SKM-1 (cell line): ENCODE measurements at regions not wholly inside any gene's neighbourhood (a gene's known extent, or its start where the extent isn't known, plus 50 kb on each side); places are given as distances from the start of the nearest gene placed in this dataset.

Source experiments
- DNase-seq: peaks from one replicate; lab custom pipeline; 2025; ENCODE audit not compliant: unreplicated experiment; lab: John Stamatoyannopoulos, UW

DNA sequence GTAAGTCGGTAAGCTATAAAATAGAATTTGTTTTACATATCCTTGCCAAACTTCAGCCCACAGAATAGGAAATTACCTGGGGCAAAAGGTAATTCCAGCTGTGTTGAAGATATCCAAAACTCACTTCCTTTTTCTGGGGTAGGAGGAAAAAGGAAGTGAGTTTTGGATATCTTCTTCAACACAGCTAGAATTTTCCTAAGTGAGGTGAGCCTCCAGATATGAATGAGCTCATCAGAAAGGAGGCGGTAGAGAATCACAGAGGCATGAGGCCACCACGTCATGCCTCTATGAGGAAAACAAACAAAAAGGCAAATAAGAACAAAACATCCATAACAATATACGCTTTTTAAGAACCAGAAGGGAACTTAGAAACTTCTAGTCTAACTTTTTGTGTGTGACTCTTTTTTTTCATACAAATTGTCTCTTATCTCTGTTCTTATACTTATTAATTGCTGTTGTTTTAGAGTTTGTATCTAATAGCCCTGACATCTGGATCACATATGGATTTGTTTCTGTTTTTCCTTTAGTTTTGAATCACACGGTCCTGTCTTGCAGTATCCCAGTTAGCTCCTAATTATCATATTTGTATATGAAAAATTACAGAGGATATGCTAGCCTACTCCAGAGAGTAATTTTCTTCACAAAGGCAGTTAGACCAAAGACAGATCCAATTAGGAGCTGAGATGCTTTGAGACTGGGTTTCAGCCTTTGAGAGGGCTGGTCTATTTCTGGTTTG lies 104.5 kb downstream of the RBM43 start:
- DNase-seq, result peak; percentile 5

DNA sequence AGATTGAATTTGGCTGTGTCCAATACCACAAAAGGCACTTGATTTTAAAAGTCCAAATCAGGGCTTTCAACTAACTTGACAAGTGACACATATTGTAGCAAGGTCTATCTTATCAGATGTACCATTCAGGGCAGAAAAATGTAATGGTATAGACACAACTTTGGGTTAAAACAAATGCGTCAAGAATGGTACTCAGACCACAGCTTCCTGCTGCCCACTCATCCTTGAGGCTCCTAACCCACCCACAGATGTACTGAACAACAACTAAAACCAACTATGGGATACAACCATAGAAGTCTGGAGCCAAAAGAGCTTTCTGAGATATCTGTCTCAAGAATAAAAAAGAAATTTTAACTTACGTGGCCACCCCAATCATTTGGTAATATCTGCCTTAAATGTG lies 105.2 kb downstream of the RBM43 start:
- no peak for DNase-seq

DNA sequence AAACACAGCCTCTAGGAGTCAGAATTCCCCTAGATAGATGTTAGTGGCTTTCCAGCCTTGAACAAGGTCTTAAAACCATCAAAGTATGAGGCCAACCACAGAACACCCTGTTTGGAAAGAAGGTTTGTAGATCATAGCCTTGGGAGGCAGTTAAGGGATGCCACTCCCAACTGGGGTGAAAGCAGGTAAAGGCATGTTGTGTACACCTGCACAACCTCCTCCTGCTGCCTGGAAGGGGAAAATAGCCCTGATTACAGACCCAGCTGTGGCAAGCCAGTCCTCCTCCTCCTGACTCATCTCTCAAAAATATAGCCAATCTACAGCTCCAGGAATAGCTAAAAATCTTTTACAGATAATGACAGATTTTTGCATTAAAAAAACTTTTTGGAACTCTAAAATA lies 108.1 kb downstream of the RBM43 start:
- no peak for DNase-seq

DNA sequence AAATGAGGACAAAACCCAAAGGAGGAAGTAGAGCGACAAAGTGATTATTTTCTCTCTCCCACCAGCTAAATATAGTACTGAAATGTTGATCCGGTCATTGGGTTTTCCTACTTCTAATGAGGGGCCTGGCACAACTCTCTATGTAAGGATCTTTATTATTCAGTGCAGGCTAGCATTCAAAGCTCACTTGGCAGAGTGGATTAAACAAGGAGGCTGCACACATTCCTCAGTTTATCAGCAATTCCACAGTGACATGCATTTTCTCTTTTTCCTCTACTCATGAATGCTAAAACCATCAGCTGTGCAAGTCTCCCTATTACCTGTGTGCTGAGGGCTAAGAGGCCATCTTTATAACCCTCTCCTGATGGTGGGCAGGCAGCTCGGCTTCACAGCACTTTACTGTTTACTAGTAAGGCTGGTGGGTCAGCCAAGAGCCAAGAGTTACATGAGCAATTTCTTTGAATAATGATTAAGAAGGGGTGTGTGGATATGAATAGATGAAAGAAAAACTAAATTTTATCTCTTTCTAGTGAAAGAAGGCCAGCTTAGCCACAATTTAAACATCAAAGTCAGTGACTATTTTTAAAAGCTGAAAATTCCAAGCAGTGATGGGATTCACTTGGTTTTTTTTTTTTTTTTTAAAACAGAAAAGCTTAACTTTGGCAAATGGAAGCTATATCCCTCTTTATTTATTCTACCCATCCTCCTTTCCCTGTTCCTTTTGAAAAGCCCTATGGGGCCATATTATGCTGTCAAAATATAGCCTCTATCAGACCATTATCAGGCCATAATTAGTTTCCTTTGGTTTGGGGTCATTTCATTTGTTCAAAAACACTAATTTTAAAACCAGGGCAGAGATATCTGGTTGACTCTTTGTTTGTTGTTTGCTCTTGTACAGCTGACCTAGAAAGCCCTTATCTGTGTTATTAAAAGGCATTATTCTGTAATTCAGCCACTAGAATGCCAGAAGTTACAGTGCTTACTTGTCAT lies 111.0 kb downstream of the RBM43 start:
- no peak for DNase-seq

DNA sequence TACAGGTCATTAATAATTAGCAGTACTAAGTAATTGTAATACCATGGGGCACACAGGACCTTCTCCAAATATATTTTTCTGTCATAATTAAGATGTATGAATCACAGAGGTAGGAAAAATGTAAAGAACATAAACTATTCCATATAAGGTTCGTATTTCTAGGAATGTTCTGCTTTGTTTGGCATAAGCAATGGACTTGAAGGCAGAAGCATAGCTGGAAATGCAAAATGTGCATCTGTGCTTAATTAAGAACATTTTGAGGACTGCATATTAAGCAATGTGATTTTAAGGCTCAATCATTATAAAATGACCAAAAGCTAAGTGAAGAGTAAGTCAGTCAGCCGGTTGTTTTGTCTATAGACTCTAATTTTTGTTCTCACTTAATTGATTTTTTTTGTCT lies 123.2 kb downstream of the RBM43 start:
- no peak for DNase-seq

DNA sequence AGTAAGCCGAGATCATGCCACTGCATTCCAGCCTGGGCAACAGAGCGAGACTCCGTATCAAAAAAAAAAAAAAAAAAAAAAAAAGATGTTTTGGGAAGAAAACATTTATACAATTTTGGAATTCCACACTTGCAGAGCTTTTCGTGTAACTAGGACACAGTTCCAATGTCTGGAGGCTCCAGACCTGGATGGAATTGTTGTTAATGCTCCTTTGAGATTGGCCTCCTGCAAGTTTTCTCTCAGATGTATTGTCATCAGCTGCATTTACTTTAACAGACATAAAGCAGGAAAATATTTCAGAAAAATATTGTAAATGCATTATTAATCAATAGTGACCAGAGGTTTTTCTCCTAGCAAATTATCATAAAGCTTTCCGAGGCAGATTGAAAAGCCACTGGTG lies 124.1 kb downstream of the RBM43 start:
- DNase-seq, result no peak

DNA sequence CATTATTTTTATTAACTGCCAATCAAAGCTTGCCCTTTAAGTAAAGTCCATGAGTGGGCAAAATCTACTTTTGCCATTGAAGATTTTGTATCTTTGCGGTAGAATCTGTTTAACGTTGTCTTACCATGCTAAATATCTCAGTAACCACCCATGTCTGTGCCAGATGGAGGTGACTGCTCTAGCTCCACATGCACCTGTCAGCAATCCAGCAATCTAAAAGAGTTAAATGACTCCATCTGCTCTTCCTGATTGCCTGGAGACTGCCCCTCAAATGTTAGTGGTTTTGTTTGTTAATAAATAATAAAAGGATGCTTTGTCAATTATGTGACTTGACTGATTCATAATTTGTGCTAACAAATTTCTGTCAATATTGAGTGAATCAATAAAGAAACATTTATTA lies 141.7 kb downstream of the RBM43 start:
- no peak for DNase-seq

DNA sequence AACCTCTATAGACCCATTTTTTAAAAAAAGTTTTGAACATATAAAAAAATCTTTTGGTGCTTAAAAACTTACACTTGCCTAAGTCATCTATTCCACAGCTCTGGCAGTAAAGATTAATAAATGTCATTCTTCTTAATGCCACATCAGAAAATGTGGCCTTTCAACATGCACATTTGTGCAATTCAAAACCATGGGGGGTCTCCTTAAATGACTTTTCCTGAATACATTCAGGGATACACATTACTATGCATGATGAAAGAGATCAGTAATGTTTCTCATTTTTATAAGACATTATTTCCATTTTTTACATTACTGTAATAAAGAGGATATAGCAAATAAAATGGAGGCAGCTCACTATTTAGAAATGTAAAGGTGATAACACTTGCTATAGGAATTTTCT lies 142.3 kb downstream of the RBM43 start:
- no peak for DNase-seq

DNA sequence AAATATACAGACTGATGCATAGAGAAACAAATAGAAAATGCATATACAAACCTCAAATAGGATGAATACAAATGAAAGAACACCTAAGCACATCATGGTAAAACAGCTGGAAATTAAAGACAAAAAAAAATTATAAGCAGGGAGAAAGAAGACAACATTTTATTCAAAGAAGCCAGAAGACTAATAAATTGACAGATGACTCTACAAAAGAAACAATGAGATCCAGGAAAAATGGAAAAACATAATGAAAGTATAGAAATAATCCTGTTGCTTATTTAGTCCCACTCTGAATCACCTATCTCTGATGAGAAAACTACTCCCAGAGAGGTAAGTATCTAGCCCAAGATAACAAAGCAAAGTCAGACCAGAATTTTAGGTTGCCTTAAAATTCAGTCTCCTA lies 143.4 kb downstream of the RBM43 start:
- no peak for DNase-seq

DNA sequence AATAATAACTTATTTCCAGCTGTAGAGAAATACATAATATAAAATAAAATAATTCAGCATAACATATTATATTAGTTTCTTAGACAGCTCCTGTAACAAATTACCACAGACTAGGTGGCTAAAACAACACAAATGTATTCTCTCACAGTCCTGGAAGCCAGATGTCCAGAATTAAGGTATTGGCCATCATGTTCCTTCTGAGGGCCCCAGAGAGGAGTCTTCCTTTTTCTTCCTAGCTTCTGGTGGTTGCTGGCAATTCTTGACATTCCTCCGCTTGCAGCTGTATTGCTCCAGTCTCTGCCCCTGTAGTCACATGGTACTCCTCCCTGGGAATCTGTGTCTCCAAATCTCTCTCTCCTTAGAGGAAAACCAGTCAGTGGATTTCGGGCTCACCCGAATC lies 146.8 kb downstream of the RBM43 start:
- DNase-seq, result no peak

DNA sequence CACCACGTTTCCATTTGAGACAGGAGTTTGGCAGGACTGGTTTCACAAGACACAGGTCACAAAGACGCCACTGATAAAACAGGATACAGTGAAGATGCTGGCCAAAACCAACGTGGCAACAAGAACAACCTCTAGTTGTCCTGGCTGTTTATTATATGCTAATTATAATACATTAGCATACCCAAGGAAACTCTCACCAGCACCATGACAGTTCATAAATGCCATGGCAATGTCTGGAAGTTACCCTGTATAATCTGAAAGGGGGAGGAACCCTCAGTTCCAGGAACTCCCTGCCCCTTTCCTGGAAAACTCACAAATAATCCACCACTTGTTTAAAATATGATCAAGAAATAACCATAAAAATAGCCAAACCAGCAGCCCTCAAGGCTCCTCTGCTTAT lies 148.3 kb downstream of the RBM43 start:
- no peak for DNase-seq

DNA sequence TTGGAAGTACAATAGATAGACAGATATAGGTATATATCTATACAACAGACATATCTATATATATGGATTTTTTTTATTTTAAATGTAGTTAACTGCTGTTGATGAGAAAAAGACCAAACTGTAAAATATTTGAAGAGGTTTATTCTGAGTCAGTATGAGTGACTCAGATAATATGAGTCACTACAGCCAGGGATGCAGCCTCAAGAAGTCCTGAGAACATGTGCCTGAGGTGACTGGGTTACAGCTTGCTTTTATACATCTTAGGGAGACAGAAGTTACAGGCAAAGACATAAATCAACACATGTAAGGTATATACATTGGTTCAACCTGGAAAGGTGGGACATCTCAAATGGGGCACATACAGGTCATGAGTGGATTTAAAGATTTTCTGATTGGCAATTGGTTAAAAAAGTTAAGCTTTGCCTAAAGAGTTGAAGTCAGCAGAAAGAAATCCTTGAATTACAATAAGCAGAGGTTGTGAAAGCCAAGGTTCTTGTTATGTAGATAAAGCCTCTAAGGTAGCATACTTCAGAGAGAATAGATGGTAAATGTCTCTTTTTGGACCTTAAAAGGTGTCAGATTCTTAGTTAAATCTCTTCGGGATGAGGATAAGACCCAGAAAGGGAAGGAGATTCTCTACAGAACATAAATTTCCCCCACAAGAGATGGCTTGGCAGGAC lies 149.9 kb downstream of the RBM43 start:
- no peak for DNase-seq

DNA sequence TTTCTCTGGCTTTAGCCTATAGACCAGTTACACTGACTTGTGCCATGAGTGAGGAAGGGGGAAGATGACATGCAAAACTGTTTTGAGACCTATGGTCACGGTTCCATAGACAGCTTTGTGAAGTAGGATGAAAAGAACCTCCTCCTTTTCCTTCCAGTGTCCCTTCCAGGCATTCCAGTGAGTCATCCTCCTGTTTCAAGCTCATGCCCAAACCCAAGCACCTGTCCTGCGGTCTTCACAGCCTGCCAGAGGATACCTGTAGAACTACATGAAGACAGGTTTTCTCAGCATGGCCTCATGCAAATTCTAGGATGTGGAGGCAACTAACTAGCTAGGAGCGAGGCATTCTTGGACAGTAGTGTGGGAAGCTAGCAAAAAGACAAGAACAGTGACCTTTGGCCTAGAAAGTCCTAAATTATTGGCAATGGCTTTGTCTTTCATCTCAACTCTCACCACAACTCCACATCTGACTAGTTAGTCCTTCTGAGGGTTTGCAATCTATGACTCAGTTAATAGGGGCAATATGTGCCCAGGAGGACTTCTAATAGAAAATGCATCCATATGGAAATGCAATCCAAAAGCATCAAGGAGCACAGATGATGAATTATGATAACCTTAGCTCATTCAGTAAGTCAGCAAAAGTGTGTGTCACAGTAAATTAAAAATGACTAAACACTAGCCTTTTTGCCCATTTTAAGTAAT lies 154.7 kb downstream of the RBM43 start:
- no peak for DNase-seq

DNA sequence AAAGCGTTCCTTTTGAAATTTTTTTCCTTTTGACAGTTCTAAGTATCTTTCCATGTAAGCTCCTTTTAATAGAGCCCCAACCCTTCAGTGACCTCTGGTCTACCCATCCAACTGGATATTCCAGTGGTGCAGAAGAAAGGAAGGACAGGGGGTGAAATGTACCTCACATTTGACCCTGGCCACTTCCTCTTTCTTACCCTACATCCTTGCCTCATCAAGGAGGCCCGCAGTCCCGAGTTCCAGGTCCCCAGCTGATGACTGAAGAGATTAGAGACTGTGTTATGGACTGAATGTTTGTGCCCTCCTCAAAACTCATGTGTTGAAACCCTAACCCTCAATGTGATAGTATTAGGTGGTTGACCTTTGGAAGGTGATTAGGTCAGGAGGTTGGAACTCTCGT lies 158.1 kb downstream of the RBM43 start:
- DNase-seq, result peak; percentile 51

DNA sequence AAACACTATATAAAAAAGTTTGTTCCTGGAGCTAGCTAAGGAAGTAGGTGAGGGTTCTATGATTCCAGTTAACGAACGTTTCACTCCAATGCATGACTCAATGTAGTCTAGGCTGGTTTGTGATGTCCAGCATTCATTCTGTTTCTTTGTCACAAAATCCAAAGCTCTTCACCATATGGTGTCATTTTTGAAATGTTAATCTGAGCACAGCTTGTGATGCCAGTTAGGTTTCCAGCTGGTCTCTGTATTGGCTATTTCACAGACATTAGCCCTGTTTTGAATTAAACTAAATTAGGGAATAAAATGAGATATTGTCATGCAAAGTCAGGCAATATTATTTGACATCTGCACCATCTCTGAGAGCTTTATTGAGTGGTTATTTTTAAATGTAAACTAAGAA lies 159.4 kb downstream of the RBM43 start:
- DNase-seq, result no peak

DNA sequence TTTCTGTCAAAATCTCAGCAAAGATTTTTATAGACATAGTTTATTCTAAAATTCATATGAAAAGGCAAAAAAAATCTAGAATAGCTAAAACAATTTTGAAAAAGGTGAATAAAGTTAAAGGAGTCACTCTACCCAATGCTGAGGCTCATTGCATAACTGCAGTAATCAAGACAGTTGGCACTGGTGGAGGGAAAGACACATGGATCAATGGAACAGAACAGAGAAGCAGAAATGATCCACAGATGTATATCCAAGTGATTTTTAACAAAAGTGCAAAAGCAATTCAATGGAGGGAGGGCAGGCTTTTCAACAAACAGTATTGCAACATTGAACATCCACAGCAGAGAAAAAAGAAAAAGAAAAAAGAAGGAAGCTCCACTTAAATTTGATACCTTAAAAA lies 162.8 kb downstream of the RBM43 start:
- no peak for DNase-seq

DNA sequence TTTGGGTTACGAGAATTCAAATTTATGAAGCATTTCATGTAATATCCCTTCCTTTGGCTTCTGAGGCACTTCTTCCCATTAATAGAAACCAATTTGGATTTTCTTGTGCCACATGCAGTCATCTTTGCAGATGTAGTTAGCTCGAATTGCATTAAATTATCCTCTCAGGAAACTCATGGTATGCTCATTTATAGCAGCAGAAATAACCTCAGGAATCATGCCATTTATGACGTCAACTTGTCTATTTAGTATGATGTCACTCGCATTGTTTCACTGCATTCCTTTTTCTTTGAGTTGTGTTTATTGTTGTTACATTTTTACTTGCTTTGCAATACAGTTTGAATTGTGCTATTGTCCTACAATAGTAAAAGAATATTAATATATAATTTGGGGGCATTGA lies 163.8 kb downstream of the RBM43 start:
- DNase-seq, result no peak

DNA sequence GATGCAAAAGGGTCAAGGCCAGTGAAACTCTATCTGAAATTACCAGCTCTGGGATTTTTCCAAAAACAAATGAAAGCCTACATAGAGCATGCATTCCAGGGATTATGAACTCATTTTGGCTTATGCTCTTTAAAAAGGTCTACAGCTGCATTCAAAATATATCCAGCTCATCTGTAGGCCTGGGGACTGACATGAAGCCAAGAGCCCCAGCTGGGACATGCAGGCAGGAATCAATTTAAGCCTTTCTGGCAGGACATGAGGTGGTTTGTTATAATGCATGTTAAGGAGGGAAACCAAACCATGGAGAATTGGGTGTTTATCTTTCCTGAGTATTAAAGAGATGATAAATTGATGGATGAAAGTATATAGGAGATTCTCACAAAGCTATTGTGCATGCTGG lies 164.5 kb downstream of the RBM43 start:
- DNase-seq, result no peak

DNA sequence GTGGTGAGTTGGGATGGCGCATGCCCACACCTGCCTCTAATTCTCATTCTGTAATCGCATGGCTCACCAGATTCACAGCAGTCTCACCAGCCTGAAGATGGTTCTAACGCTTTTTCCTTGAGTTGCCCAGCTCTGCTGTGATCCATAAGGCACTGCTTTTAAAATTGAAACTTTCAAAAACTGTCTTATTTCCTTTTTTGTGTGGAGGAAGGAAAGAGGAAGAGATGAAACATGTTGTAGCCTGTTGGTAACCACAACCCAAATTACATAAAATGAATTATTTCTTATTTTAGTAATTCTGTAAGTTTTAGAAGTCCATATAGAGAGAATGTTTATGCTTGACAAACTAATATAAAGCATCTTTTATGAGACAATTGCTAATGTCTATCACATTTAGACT lies 165.4 kb downstream of the RBM43 start:
- DNase-seq, result peak; percentile 29

DNA sequence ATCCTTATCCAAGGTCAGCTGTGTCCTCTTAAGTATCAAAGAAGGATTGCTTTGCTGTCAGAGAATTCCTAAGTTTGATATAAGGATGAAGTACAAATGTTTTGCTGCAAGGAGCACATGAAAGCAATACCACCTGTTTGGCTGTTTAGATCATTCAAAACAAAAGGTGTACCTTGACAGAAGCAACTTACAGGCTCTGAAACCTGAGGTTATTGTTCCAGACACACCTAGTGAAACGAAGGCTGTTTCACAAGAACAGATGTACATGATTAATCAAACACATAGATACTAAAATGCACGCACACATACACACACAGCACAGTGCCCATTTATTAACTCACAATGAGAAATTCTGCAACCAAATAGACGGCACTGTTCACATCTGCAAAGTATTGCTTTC lies 166.2 kb downstream of the RBM43 start:
- DNase-seq, result no peak

DNA sequence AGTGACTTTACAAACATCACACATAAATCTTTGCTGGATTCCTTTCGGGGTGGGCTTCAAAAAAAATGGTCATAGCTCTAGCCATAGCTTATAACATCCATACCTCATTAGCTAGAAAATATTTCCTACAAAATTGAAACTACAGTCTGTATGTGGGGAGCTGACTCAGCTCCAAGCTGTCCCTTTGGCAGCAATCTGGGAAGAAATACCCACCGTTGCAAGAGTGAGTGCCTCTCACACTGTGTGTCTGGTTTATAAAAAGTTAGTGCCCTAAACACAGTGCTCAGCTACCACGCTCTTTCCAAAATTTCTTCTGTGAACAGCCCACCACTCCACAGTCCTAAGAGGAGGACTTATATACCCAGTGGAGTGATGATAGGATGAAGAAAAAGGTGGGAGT lies 170.1 kb downstream of the RBM43 start:
- DNase-seq, result no peak
